Activated naive CD4-positive, alpha-beta T cell treated with anti-CD3 and anti-CD28 coated beads, Interleukin-2, amount 50 U/mL, for 72 hours (primary cell): ENCODE measurements at regions not wholly inside any gene's neighbourhood (a gene's known extent, or its start where the extent isn't known, plus 50 kb on each side); places are given as distances from the start of the nearest gene placed in this dataset.

Experiments
- ATAC-seq, 2 donors: fragments of 150-1000 bp; cut with Tn5 transposase; 2 replicates each; pipeline ENCODE4 v1.10.0; 2021; ENCODE audit warnings: mild to moderate bottlenecking in 2 of 2, moderate library complexity in 2 of 2
- DNase-seq, 2 donors: peaks; one replicate each; pipeline ENCODE4 v3.0.0; 2021 to 2022; ENCODE audit warnings: low spot score in 2 of 2
- H3K27ac Mint-ChIP-seq, 2 donors: one replicate each; pipeline ENCODE4 v1.8.0; 2022; ENCODE audit warnings: mild to moderate bottlenecking in 2 of 2, mixed read lengths in 2 of 2
- H3K36me3 Mint-ChIP-seq, 2 donors: one replicate each; pipeline ENCODE4 v1.8.0; 2022; ENCODE audit warnings: mixed read lengths in 2 of 2
- H3K9me3 Mint-ChIP-seq, 2 donors: one replicate each; pipeline ENCODE4 v1.8.0; 2022; ENCODE audit warnings: mixed read lengths in 2 of 2

- DNase-seq, result no peak
- ATAC-seq, result no peak
- no peaks in the 10 kb centered on the region for H3K36me3 Mint-ChIP-seq
- H3K9me3 Mint-ChIP-seq, result no peaks in the 10 kb centered on the region
- no peak overlapping the region for H3K27ac Mint-ChIP-seq
These were observed 263.2 kb downstream of the SS18 start for GRCh38 chr18:25827228-25827627.

- DNase-seq, result no peak
These were observed 263.6 kb downstream of the SS18 start for GRCh38 chr18:25826823-25827222.

GRCh38 chr18:25825979-25826776, 264.2 kb downstream of the SS18 start:
- H3K27ac Mint-ChIP-seq, result no peak overlapping the region
- H3K9me3 Mint-ChIP-seq, result no peaks in the 10 kb centered on the region
- H3K36me3 Mint-ChIP-seq, result no peaks in the 10 kb centered on the region
- DNase-seq (no peak), ATAC-seq (no peak)

More at GRCh38 chr18:25826823-25827222, 263.6 kb downstream of the SS18 start:
- no peak for ATAC-seq
- Mint-ChIP-seq H3K9me3 (no peaks in the 10 kb centered on the region), H3K27ac (no peak overlapping the region), H3K36me3 (no peaks in the 10 kb centered on the region)

GRCh38 chr18:25825056-25825455, 265.4 kb downstream of the SS18 start:
- H3K36me3 Mint-ChIP-seq, result no peaks in the 10 kb centered on the region
- H3K27ac Mint-ChIP-seq, result no peak overlapping the region
- H3K9me3 Mint-ChIP-seq, result no peaks in the 10 kb centered on the region
- DNase-seq (no peak), ATAC-seq (no peak)

- Mint-ChIP-seq H3K9me3 (no peaks in the 10 kb centered on the region), H3K36me3 (no peaks in the 10 kb centered on the region), H3K27ac (no peak overlapping the region)
- ATAC-seq (no peak), DNase-seq (no peak)
These were observed 270.6 kb downstream of the SS18 start for GRCh38 chr18:25819746-25820363.

GRCh38 chr18:25818505-25818904, 271.9 kb downstream of the SS18 start:
- no peaks in the 10 kb centered on the region for H3K9me3 Mint-ChIP-seq
- DNase-seq (no peak), ATAC-seq (no peak)
- peak overlapping the region in 1 of 2 donors; percentile 62 for H3K27ac Mint-ChIP-seq
- no peaks in the 10 kb centered on the region for H3K36me3 Mint-ChIP-seq

GRCh38 chr18:25817546-25818237, 272.7 kb downstream of the SS18 start:
- Mint-ChIP-seq H3K9me3 (no peaks in the 10 kb centered on the region), H3K27ac (peak overlapping the region in 1 of 2 donors; percentile 62), H3K36me3 (no peaks in the 10 kb centered on the region)
- DNase-seq (no peak), ATAC-seq (no peak)

- ATAC-seq (no peak), DNase-seq (no peak)
- no peaks in the 10 kb centered on the region for H3K36me3 Mint-ChIP-seq
- no peak overlapping the region for H3K27ac Mint-ChIP-seq
- no peaks in the 10 kb centered on the region for H3K9me3 Mint-ChIP-seq
These were observed 274.8 kb downstream of the SS18 start for GRCh38 chr18:25815659-25816058.

GRCh38 chr18:25814841-25815458, 275.5 kb downstream of the SS18 start:
- Mint-ChIP-seq H3K36me3 (no peaks in the 10 kb centered on the region), H3K9me3 (no peaks in the 10 kb centered on the region), H3K27ac (no peak overlapping the region)
- no peak for DNase-seq
- peak in 1 of 2 donors; percentile 81 for ATAC-seq

- no peaks in the 10 kb centered on the region for H3K36me3 Mint-ChIP-seq
- DNase-seq (no peak), ATAC-seq (no peak)
These were observed 277.3 kb downstream of the SS18 start for GRCh38 chr18:25813110-25813509.

GRCh38 chr18:25810736-25811135, 279.7 kb downstream of the SS18 start:
- ATAC-seq, result no peak
- Mint-ChIP-seq H3K9me3 (no peaks in the 10 kb centered on the region), H3K36me3 (no peaks in the 10 kb centered on the region), H3K27ac (no peak overlapping the region)
- no peak for DNase-seq

More at GRCh38 chr18:25813110-25813509, 277.3 kb downstream of the SS18 start:
- Mint-ChIP-seq H3K9me3 (no peaks in the 10 kb centered on the region), H3K27ac (no peak overlapping the region)

GRCh38 chr18:25805939-25806338, 284.5 kb downstream of the SS18 start:
- Mint-ChIP-seq H3K36me3 (no peaks in the 10 kb centered on the region), H3K27ac (no peak overlapping the region), H3K9me3 (peaks cover 0 to 8% of the 10 kb centered on the region in 2 donors)
- DNase-seq (no peak), ATAC-seq (no peak)

- no peak for ATAC-seq
- Mint-ChIP-seq H3K9me3 (peaks cover 3 to 8% of the 10 kb centered on the region in 2 donors), H3K27ac (no peak overlapping the region), H3K36me3 (no peaks in the 10 kb centered on the region)
- no peak for DNase-seq
These were observed 285.1 kb downstream of the SS18 start for GRCh38 chr18:25805323-25805722.

GRCh38 chr18:25799231-25799630, 291.2 kb downstream of the SS18 start:
- H3K9me3 Mint-ChIP-seq, result peaks cover 3 to 8% of the 10 kb centered on the region in 2 donors
- ATAC-seq, result no peak

GRCh38 chr18:25798046-25798445, 292.4 kb downstream of the SS18 start:
- peaks cover 3 to 8% of the 10 kb centered on the region in 2 donors for H3K9me3 Mint-ChIP-seq
- H3K36me3 Mint-ChIP-seq, result no peaks in the 10 kb centered on the region
- DNase-seq (no peak), ATAC-seq (no peak)
- no peak overlapping the region for H3K27ac Mint-ChIP-seq

More at GRCh38 chr18:25799231-25799630, 291.2 kb downstream of the SS18 start:
- Mint-ChIP-seq H3K36me3 (no peaks in the 10 kb centered on the region), H3K27ac (no peak overlapping the region)
- no peak for DNase-seq

GRCh38 chr18:25795213-25795612, 295.2 kb downstream of the SS18 start:
- DNase-seq, result no peak
- no peak for ATAC-seq
- Mint-ChIP-seq H3K27ac (no peak overlapping the region), H3K9me3 (peaks cover 4 to 5% of the 10 kb centered on the region in 2 donors), H3K36me3 (no peaks in the 10 kb centered on the region)

- H3K36me3 Mint-ChIP-seq, result no peaks in the 10 kb centered on the region
- H3K9me3 Mint-ChIP-seq, result peaks cover 4% of the 10 kb centered on the region in 2 donors
- ATAC-seq, result no peak
These were observed 303.1 kb downstream of the SS18 start for GRCh38 chr18:25787276-25787675.

More at GRCh38 chr18:25787276-25787675, 303.1 kb downstream of the SS18 start:
- H3K27ac Mint-ChIP-seq, result no peak overlapping the region
- DNase-seq, result no peak
